Right lung (tissue), 2 donors: ENCODE measurements at regions not wholly inside any gene's neighbourhood (a gene's known extent, or its start where the extent isn't known, plus 50 kb on each side); places are given as distances from the start of the nearest gene placed in this dataset.

Experiments used
- DNase-seq, 2 donors: peaks; one replicate each; pipeline ENCODE4 v3.0.0-alpha.2; 2013

DNA sequence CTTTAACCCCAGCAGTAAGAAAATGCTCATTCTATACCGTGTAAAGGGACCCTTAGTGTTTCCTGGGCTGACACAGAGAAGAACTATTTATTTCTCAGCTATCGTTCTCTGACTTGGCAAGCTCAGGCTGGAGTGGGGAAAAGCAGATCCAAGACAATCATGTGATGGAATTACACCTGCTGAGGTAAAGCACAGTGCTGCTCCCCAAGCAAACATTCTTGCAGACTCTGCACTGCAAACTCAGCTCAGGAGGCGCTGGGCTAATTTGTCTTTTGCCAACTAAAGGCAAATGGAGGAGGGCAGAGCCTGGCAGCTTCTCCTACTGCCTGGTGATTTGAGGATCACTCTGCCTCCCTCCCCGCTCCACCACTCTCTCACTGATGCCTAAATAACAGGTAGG lies 57.8 kb upstream of the FUT8 start:
- no peak for DNase-seq

DNA sequence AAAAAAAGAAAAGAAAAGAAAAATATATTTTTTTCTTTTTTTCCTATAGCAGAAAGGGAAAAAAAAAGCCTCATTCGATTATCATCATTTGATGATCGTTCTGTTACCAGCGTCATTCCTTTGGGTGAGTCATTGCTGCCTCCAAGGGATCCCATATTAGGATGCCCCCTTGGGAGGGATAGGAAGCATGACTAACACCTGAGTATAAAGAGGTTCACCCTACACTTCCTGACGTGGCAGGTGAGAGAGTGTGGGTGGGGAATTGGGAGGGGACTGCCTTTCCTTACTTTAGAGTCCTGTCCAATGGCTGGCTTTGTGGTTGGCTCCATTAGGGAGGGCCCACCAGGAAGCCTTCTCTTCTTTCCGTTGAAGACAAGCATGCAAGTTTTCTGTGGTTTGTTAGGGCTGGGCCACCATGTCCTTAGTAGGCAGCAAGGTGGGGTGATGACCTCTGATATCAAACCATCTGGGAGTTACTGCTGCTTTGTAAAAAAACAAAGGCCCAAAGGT lies 56.1 kb upstream of the FUT8 start:
- no peak for DNase-seq

- DNase-seq = no peak
Measured at GRCh38 chr14:65357113-65357512, 55.4 kb upstream of the FUT8 start.

GRCh38 chr14:65357689-65358088 lies 54.8 kb upstream of the FUT8 start:
- no peak for DNase-seq

GRCh38 chr14:65359503-65359902 lies 53.0 kb upstream of the FUT8 start:
- DNase-seq = no peak

DNA sequence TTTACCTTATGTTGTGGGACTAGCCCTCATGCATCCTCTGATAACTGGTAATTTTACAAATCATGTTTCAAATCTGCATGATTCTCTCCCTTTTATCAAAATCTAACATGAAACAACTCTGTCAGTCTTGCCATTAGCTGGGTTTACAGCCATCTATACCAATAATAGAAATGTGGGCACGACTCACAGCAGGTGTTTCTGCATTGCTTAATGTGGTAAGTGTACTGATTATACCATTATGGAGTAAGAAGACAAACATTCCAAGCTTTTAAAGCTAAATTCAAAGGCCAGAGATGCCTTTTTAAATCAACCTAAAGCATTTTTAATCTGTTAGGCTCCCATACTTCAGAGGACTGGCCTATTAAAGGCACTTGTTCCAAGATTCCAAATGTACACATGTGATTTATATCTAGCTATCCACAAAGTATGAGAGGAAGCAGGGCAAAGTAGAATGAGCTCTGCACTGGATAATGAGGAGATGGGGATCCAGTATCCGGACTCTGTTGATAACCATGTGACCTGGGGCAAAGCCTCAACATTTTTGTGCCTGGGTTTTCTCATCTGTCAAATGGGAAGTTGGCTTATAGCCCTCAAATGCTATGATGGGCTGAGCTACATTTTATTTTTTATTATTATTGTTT lies 52.3 kb upstream of the FUT8 start:
- no peak for DNase-seq

DNA sequence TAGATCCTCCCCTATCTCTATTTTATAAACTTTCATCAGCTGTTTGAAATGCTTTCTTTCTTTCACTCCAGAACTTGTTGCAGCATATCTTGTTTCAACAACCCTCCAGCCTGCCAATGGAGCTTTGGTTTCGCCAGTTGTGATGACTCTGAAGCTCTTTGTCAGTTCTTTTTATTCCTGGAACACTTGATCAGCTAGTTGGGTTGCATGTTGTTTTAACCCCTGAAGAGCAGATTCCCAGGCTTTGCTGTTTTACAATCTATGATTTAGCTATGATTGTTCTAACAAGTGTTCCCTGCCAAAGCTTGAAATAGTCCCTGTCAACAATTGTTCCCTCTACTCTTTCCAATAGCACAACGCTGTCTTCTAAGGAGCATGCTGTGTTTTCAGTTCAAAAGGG lies 50.6 kb upstream of the FUT8 start:
- peak; percentile 71 to 82 for DNase-seq
